Stimulated activated naive CD8-positive, alpha-beta T cell treated with anti-CD3 and anti-CD28 coated beads, Interleukin-15, amount 100 ng/mL, for 72 hours (primary cell): ENCODE measurements at regions not wholly inside any gene's neighbourhood (a gene's known extent, or its start where the extent isn't known, plus 50 kb on each side); places are given as distances from the start of the nearest gene placed in this dataset.
"Not testable (repeated sequence)": the region's sequence is repeated elsewhere in the genome, so short reads cannot be mapped to it uniquely, and the experiment has no call there.

Source experiments
- ATAC-seq: fragments of 150-1000 bp; cut with Tn5 transposase; 2 replicates; pipeline ENCODE4 v1.10.0; 2021; ENCODE audit warnings: mild to moderate bottlenecking, moderate library complexity
- DNase-seq, 2 donors: peaks; one replicate each; pipeline ENCODE4 v3.0.0; 2021 to 2022
- H3K27ac Mint-ChIP-seq, 2 donors: one replicate each; pipeline ENCODE4 v1.8.0; 2022; ENCODE audit warnings: mild to moderate bottlenecking in 2 of 2, mixed read lengths in 2 of 2, moderate library complexity in 2 of 2
- H3K27me3 Mint-ChIP-seq: one replicate; pipeline ENCODE4 v1.8.0; 2022; ENCODE audit warnings: mixed read lengths
- H3K4me1 Mint-ChIP-seq: one replicate; pipeline ENCODE4 v1.8.0; 2022; ENCODE audit warnings: mild to moderate bottlenecking, mixed read lengths
- H3K4me3 Mint-ChIP-seq, 2 donors: one replicate each; pipeline ENCODE4 v1.8.0; 2022; ENCODE audit warnings: mild to moderate bottlenecking in 2 of 2, mixed read lengths in 2 of 2, moderate library complexity in 1 of 2
- H3K9me3 Mint-ChIP-seq, 2 donors: one replicate each; pipeline ENCODE4 v1.8.0; 2022; ENCODE audit warnings: mixed read lengths in 2 of 2

- ATAC-seq (no peak), DNase-seq (no peak)
- Mint-ChIP-seq H3K4me3 (no peak overlapping the region), H3K9me3 (peaks cover 8 to 9% of the 10 kb centered on the region in 2 donors), H3K27me3 (peaks cover 15% of the 10 kb centered on the region), H3K27ac (no peak overlapping the region), H3K4me1 (no peaks in the 10 kb centered on the region)
Measured at GRCh38 chr3:39558775-39559306, 91.4 kb downstream of the MOBP start.

- H3K9me3 Mint-ChIP-seq: peaks cover 1 to 2% of the 10 kb centered on the region in 2 donors
- no peaks in the 10 kb centered on the region for H3K4me1 Mint-ChIP-seq
Measured at GRCh38 chr3:39559543-39559942, 92.1 kb downstream of the MOBP start.

GRCh38 chr3:39568508-39568907 lies 101.0 kb downstream of the MOBP start:
- Mint-ChIP-seq H3K4me3 (no peak overlapping the region), H3K27me3 (peaks cover 14% of the 10 kb centered on the region), H3K9me3 (no peaks in the 10 kb centered on the region), H3K27ac (no peak overlapping the region), H3K4me1 (no peaks in the 10 kb centered on the region)
- ATAC-seq: peak; percentile 28
- no peak for DNase-seq

More at GRCh38 chr3:39559543-39559942, 92.1 kb downstream of the MOBP start:
- DNase-seq: no peak
- no peak for ATAC-seq
- H3K4me3 Mint-ChIP-seq: no peak overlapping the region
- H3K27me3 Mint-ChIP-seq: peaks cover 13% of the 10 kb centered on the region
- no peak overlapping the region for H3K27ac Mint-ChIP-seq

DNA sequence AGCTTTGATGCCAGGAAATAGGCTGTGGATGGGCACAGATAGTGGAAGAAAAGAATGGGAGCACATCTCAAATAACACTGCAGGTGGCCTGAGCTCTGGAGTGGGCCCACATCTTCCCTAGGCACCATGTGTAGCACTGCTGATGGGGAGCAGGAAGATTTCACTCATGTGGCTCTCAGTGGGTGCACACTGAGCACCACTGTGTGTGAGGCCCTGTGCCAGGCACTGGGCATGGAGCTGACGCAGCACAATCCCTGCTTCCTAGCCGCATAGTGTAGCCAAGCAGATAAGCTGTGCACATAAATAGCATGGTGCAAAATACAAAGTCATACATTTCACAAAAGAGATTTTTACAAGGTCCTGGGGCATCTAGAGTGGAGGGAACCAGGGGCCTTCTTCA lies 101.6 kb downstream of the MOBP start:
- ATAC-seq: no peak
- H3K4me3 Mint-ChIP-seq: no peak overlapping the region
- no peak overlapping the region for H3K27ac Mint-ChIP-seq
- DNase-seq: no peak
- no peaks in the 10 kb centered on the region for H3K9me3 Mint-ChIP-seq
- no peaks in the 10 kb centered on the region for H3K4me1 Mint-ChIP-seq
- peaks cover 14% of the 10 kb centered on the region for H3K27me3 Mint-ChIP-seq

DNA sequence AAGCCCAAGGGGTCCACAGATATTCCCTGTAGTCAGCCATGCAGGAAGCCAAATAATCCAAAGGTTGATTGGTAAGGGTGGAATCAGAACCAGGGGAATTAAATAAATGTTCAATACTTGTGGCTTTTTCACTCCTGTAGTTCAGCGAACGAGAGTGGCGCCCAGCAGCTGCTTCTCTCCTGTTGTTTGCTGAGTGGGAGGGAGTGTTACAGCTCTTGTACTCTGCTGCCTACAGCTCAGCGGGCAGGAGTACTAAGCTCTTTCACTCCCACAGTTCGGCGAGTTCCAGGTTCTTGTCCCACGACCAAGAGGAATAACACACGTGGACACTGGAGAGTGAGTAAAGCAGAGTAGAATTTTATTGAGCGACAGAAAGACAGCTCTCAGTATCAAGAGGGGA lies 105.9 kb downstream of the MOBP start:
- no peak overlapping the region for H3K27ac Mint-ChIP-seq
- DNase-seq (no peak), ATAC-seq (no peak)
- H3K4me3 Mint-ChIP-seq: no peak overlapping the region
- no peaks in the 10 kb centered on the region for H3K9me3 Mint-ChIP-seq
- H3K27me3 Mint-ChIP-seq: no peaks in the 10 kb centered on the region
- H3K4me1 Mint-ChIP-seq: no peaks in the 10 kb centered on the region

DNA sequence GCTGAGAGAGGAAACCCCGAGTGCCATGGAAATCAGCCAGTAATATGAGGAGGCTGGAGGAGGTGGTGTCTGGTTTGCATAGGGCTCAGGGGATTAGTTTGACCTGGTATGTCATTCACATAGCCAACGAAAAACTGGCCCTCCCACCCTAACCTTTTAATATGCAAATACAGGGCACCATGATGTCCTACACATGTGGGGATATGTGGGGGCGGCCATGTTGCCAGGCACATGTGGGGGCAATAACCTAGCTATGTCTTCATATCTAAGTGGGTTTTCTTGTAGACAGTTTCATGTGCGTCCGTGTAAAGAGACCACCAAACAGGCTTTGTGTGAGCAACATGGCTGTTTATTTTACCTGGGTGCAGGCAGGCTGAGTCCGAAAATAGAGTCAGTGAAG lies 110.1 kb downstream of the MOBP start:
- H3K27ac Mint-ChIP-seq: no peak overlapping the region
- H3K9me3 Mint-ChIP-seq: no peaks in the 10 kb centered on the region
- H3K4me3 Mint-ChIP-seq: no peak overlapping the region
- peaks cover 21% of the 10 kb centered on the region for H3K27me3 Mint-ChIP-seq
- ATAC-seq: no peak
- H3K4me1 Mint-ChIP-seq: no peaks in the 10 kb centered on the region
- no peak for DNase-seq

DNA sequence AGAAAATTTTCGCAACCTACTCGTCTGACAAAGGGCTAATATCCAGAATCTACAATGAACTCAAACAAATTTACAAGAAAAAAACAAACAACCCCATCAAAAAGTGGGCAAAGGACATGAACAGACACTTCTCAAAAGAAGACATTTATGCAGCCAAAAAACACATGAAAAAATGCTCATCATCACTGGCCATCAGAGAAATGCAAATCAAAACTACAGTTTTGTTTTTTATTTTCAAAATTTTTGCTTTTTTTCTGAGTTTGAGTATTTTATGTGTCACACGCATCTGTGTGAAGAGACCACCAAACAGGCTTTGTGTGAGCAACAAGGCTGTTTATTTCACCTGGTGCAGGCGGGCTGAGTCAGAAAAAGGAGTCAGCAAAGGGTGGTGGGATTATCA lies 118.7 kb downstream of the MOBP start:
- not testable (repeated sequence) for H3K27ac Mint-ChIP-seq, H3K9me3 Mint-ChIP-seq, ATAC-seq, DNase-seq, H3K4me1 Mint-ChIP-seq, H3K4me3 Mint-ChIP-seq
- peaks cover 15% of the 10 kb centered on the region for H3K27me3 Mint-ChIP-seq

GRCh38 chr3:39587113-39587512 lies 119.6 kb downstream of the MOBP start:
- H3K4me1 Mint-ChIP-seq: no peaks in the 10 kb centered on the region
- no peak for DNase-seq
- H3K9me3 Mint-ChIP-seq: no peaks in the 10 kb centered on the region
- ATAC-seq: no peak
- H3K27me3 Mint-ChIP-seq: peaks cover 7% of the 10 kb centered on the region
- H3K27ac Mint-ChIP-seq: no peak overlapping the region
- no peak overlapping the region for H3K4me3 Mint-ChIP-seq

DNA sequence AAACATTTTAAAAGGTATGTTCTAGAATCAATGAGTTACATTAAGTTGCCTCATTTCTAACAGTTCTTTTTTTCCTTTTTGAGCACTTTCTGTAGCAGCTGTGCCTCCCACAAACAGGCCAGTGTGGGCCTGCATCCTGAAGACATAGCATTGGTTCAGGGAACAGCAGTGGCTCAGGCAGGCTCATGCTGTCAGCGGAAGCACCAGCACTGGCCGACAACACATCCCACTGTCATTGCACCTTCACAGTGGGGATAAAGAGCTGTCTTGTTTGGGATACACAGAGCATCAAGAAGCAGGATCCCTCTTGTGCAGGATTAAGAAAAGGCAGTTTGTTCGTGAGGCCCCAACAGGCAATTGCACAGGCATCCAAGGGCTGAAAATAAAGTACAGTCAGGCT lies 123.3 kb downstream of the MOBP start:
- Mint-ChIP-seq H3K4me3 (no peak overlapping the region), H3K27ac (no peak overlapping the region), H3K4me1 (no peaks in the 10 kb centered on the region), H3K9me3 (no peaks in the 10 kb centered on the region), H3K27me3 (no peaks in the 10 kb centered on the region)
- ATAC-seq: no peak
- DNase-seq: no peak

- DNase-seq (no peak), ATAC-seq (no peak)
- Mint-ChIP-seq H3K4me3 (no peak overlapping the region), H3K9me3 (no peaks in the 10 kb centered on the region), H3K27me3 (no peaks in the 10 kb centered on the region), H3K4me1 (no peaks in the 10 kb centered on the region), H3K27ac (no peak overlapping the region)
Measured at GRCh38 chr3:39592311-39593050, 125.0 kb downstream of the MOBP start.

- no peaks in the 10 kb centered on the region for H3K27me3 Mint-ChIP-seq
- no peak overlapping the region for H3K27ac Mint-ChIP-seq
- DNase-seq (no peak), ATAC-seq (no peak)
- H3K9me3 Mint-ChIP-seq: no peaks in the 10 kb centered on the region
- H3K4me1 Mint-ChIP-seq: no peaks in the 10 kb centered on the region
- no peak overlapping the region for H3K4me3 Mint-ChIP-seq
Measured at GRCh38 chr3:39593341-39593740, 125.9 kb downstream of the MOBP start.

GRCh38 chr3:39601241-39601640 lies 133.8 kb downstream of the MOBP start:
- Mint-ChIP-seq H3K27ac (no peak overlapping the region), H3K4me1 (no peaks in the 10 kb centered on the region), H3K9me3 (no peaks in the 10 kb centered on the region), H3K4me3 (no peak overlapping the region), H3K27me3 (peaks cover 20% of the 10 kb centered on the region)
- DNase-seq: no peak
- ATAC-seq: no peak

- Mint-ChIP-seq H3K27ac (no peak overlapping the region), H3K4me3 (no peak overlapping the region), H3K9me3 (no peaks in the 10 kb centered on the region), H3K4me1 (no peaks in the 10 kb centered on the region), H3K27me3 (peaks cover 36% of the 10 kb centered on the region)
- no peak for ATAC-seq
- DNase-seq: no peak
Measured at GRCh38 chr3:39605837-39606236, 138.4 kb downstream of the MOBP start.

- no peak overlapping the region for H3K4me3 Mint-ChIP-seq
- no peak for ATAC-seq
Measured at GRCh38 chr3:39626198-39626597, 158.7 kb downstream of the MOBP start.

DNA sequence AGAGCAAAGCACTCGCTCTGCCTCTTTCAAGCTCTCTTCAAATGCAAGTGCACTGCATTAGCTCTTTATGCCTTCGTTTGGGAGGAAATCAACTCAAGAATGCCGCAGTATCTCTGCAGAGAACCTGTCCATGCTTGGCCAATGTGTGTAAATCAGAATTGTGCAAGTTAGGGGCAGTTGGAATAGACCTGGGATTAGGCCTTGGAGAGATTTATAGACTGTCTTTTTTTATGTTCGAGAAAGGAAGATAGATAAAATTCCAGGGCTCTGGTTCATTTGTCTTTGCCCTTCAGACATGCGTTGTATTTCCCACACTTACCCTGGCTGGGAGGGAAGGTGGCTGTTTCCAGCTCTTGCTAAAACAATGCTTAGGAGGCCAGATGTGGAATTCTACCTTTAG lies 163.7 kb downstream of the MOBP start:
- no peak overlapping the region for H3K27ac Mint-ChIP-seq
- peaks cover 5% of the 10 kb centered on the region for H3K27me3 Mint-ChIP-seq
- no peak for ATAC-seq
- H3K9me3 Mint-ChIP-seq: peaks cover 10 to 14% of the 10 kb centered on the region in 2 donors
- no peak overlapping the region for H3K4me3 Mint-ChIP-seq
- no peak for DNase-seq
- H3K4me1 Mint-ChIP-seq: no peaks in the 10 kb centered on the region

More at GRCh38 chr3:39626198-39626597, 158.7 kb downstream of the MOBP start:
- no peaks in the 10 kb centered on the region for H3K4me1 Mint-ChIP-seq
- H3K27me3 Mint-ChIP-seq: peaks cover 12% of the 10 kb centered on the region
- H3K27ac Mint-ChIP-seq: no peak overlapping the region
- peaks cover 19 to 21% of the 10 kb centered on the region in 2 donors for H3K9me3 Mint-ChIP-seq
- no peak for DNase-seq

GRCh38 chr3:39637807-39638206 lies 170.3 kb downstream of the MOBP start:
- peaks cover 8% of the 10 kb centered on the region for H3K27me3 Mint-ChIP-seq
- H3K4me1 Mint-ChIP-seq: peaks cover 15% of the 10 kb centered on the region
- DNase-seq (no peak), ATAC-seq (no peak)
- H3K4me3 Mint-ChIP-seq: no peak overlapping the region
- H3K27ac Mint-ChIP-seq: no peak overlapping the region
- H3K9me3 Mint-ChIP-seq: peaks cover 0 to 6% of the 10 kb centered on the region in 2 donors

- Mint-ChIP-seq H3K27ac (no peak overlapping the region), H3K9me3 (peaks cover 0 to 6% of the 10 kb centered on the region in 2 donors), H3K27me3 (peaks cover 8% of the 10 kb centered on the region), H3K4me1 (peaks cover 15% of the 10 kb centered on the region), H3K4me3 (no peak overlapping the region)
- ATAC-seq: no peak
- DNase-seq: no peak
Measured at GRCh38 chr3:39638301-39638700, 170.8 kb downstream of the MOBP start.
